ENCODE measurements at regions not wholly inside any gene's neighbourhood (a gene's known extent, or its start where the extent isn't known, plus 50 kb on each side); places are given as distances from the start of the nearest gene placed in this dataset.

DNA sequence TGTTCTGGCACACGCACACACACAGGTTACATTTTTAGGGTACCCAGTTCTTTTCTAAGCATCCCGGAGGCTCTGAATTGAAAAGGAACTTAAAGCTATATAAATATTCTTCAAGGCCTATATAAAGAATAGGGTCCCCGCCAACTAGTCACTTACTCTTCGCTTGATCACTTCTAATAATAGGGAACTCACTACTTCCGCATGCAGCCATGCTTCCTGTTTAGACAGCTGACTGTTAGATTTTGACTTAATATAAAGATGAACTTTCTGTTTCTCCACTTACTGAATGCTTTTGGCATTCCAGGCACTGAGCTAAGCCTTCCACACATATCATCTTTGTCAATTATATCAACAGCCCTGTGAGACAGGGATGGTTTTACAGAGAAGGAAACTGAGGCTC is 259.6 kb downstream of the TSHZ3 start:
- no peak overlapping the region for H3K9ac ChIP-seq (ENCODE audit: extremely low read depth, low read length, poor library complexity, severe bottlenecking)
- WGBS, 2 experiments (ENCODE audit: insufficient coverage in 1 of 2, insufficient read length in 1 of 2): 90 to 98% methylated on average over 4 to 5 of the region's 5 CpGs
- Mint-ChIP-seq H3K4me3 (no peak overlapping the region), H3K9me3 (no peaks in the 10 kb centered on the region), H3K27me3 (ENCODE audit: insufficient read depth) (peaks cover 1% of the 10 kb centered on the region), H3K36me3 (ENCODE audit: low read depth) (no peaks in the 10 kb centered on the region), H3K4me1 (no peaks in the 10 kb centered on the region), H3K27ac (no peak overlapping the region)
- no peak overlapping the region for H3K4me3 ChIP-seq (ENCODE audit: low read length)
- no peak overlapping the region for H3K27ac ChIP-seq (ENCODE audit: low read depth, low read length)
- H3K9me3 ChIP-seq (ENCODE audit: control insufficient read depth, low read length): no peaks in the 10 kb centered on the region
- no peaks in the 10 kb centered on the region for H3K4me1 ChIP-seq (ENCODE audit: control insufficient read depth, insufficient read depth, low read length)
- no peaks in the 10 kb centered on the region for H3K36me3 ChIP-seq (ENCODE audit: control insufficient read depth, insufficient read depth, low read length)
- TF ChIP-seq, protein P1, sequence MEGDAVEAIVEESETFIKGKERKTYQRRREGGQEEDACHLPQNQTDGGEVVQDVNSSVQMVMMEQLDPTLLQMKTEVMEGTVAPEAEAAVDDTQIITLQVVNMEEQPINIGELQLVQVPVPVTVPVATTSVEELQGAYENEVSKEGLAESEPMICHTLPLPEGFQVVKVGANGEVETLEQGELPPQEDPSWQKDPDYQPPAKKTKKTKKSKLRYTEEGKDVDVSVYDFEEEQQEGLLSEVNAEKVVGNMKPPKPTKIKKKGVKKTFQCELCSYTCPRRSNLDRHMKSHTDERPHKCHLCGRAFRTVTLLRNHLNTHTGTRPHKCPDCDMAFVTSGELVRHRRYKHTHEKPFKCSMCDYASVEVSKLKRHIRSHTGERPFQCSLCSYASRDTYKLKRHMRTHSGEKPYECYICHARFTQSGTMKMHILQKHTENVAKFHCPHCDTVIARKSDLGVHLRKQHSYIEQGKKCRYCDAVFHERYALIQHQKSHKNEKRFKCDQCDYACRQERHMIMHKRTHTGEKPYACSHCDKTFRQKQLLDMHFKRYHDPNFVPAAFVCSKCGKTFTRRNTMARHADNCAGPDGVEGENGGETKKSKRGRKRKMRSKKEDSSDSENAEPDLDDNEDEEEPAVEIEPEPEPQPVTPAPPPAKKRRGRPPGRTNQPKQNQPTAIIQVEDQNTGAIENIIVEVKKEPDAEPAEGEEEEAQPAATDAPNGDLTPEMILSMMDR (conservative IDR thresholded peaks at IDR 0.05): no peak
- no peaks in the 10 kb centered on the region for H3K27me3 ChIP-seq (ENCODE audit: control insufficient read depth, insufficient read depth, low read length, poor library complexity, severe bottlenecking)
- DNase-seq: no peak

DNA sequence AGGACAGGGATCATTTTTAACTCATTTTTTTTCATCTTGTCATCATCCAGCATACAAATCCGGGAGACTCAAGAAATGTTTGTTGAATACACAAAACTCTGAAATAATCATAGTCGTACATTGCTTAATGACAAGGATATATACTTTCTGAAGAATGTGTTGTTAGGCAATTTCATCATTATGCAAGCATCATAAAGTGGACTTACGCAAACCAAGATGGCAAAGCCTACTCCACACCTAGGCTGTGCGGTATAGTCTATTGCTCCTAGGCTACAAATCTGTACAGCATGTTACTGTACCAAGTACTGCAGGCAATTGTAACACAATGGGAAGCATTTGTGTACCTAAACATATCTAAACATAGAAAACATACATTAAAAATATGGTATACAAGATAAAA is 264.1 kb downstream of the TSHZ3 start:
- Histone ChIP-seq H3K9ac (ENCODE audit: extremely low read depth, low read length, poor library complexity, severe bottlenecking) (no peak overlapping the region), H3K27ac (ENCODE audit: low read depth, low read length) (no peak overlapping the region), H3K4me3 (ENCODE audit: low read length) (no peak overlapping the region), H3K9me3 (ENCODE audit: control insufficient read depth, low read length) (no peaks in the 10 kb centered on the region), H3K27me3 (ENCODE audit: control insufficient read depth, insufficient read depth, low read length, poor library complexity, severe bottlenecking) (no peaks in the 10 kb centered on the region), H3K36me3 (ENCODE audit: control insufficient read depth, insufficient read depth, low read length) (no peaks in the 10 kb centered on the region), H3K4me1 (ENCODE audit: control insufficient read depth, insufficient read depth, low read length) (no peaks in the 10 kb centered on the region)
- no peak overlapping the region for H3K27ac Mint-ChIP-seq
- no peaks in the 10 kb centered on the region for H3K4me1 Mint-ChIP-seq
- no peaks in the 10 kb centered on the region for H3K9me3 Mint-ChIP-seq
- H3K27me3 Mint-ChIP-seq (ENCODE audit: insufficient read depth): peaks cover 1% of the 10 kb centered on the region
- H3K36me3 Mint-ChIP-seq (ENCODE audit: low read depth): no peaks in the 10 kb centered on the region
- 93 to 100% methylated on average over 3 to 4 of the region's 4 CpGs for WGBS, 2 experiments (ENCODE audit: insufficient coverage in 1 of 2, insufficient read length in 1 of 2)
- TF ChIP-seq, protein P1 (conservative IDR thresholded peaks at IDR 0.05): no peak
- H3K4me3 Mint-ChIP-seq: no peak overlapping the region
- DNase-seq: no peak

DNA sequence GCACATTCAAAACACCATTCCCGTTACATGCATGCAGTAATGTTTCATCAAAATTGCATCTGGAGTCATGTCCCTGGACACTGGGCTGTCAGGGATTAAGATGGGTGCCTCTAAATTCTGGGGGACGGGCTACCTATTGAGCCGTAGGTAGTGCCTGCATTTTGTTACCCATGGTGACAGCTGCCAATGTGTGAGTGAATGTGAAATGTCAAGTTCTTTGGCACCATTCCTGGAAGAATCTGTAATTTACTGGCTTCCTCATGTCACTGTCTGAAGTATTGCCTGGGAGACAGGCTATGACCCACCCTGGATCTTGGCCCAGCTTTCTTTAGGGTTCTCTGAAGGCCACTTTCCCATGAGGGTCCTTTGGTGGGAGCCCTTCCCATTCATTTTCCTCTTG is 266.1 kb downstream of the TSHZ3 start:
- no peak for DNase-seq
- H3K9me3 Mint-ChIP-seq: no peaks in the 10 kb centered on the region
- Histone ChIP-seq H3K9me3 (ENCODE audit: control insufficient read depth, low read length) (no peaks in the 10 kb centered on the region), H3K36me3 (ENCODE audit: control insufficient read depth, insufficient read depth, low read length) (no peaks in the 10 kb centered on the region), H3K27me3 (ENCODE audit: control insufficient read depth, insufficient read depth, low read length, poor library complexity, severe bottlenecking) (no peaks in the 10 kb centered on the region), H3K4me1 (ENCODE audit: control insufficient read depth, insufficient read depth, low read length) (no peaks in the 10 kb centered on the region), H3K9ac (ENCODE audit: extremely low read depth, low read length, poor library complexity, severe bottlenecking) (no peak overlapping the region), H3K4me3 (ENCODE audit: low read length) (no peak overlapping the region), H3K27ac (ENCODE audit: low read depth, low read length) (no peak overlapping the region)
- no peaks in the 10 kb centered on the region for H3K4me1 Mint-ChIP-seq
- peaks cover 1% of the 10 kb centered on the region for H3K27me3 Mint-ChIP-seq (ENCODE audit: insufficient read depth)
- TF ChIP-seq, protein P1 (conservative IDR thresholded peaks at IDR 0.05): no peak
- 80 to 93% methylated on average over 2 to 3 of the region's 3 CpGs for WGBS, 2 experiments (ENCODE audit: insufficient coverage in 1 of 2, insufficient read length in 1 of 2)
- H3K36me3 Mint-ChIP-seq (ENCODE audit: low read depth): no peaks in the 10 kb centered on the region
- H3K27ac Mint-ChIP-seq: no peak overlapping the region
- no peak overlapping the region for H3K4me3 Mint-ChIP-seq

Measured in endodermal cell (in vitro differentiated cells).